ENCODE measurements at regions not wholly inside any gene's neighbourhood (a gene's known extent, or its start where the extent isn't known, plus 50 kb on each side); places are given as distances from the start of the nearest gene placed in this dataset.

GRCh38 chr10:106454233-106454632, 710.3 kb downstream of the SORCS1 start (continued):
- TF ChIP-seq ZNF532 (CRISPR knock-in tag; IDR thresholded peaks at IDR 0.05; ENCODE audit: borderline replicate concordance), result no peak
- TF ChIP-seq GTF2I (CRISPR knock-in tag; conservative IDR thresholded peaks at IDR 0.05), result no peak
- TF ChIP-seq ZNF423 (CRISPR knock-in tag; IDR thresholded peaks at IDR 0.05), result no peak
- no peak for TF ChIP-seq ZNF317 (CRISPR knock-in tag; IDR thresholded peaks at IDR 0.05; ENCODE audit: borderline replicate concordance, low read depth)
- TF ChIP-seq NR3C1 (CRISPR knock-in tag; conservative IDR thresholded peaks at IDR 0.05; ENCODE audit: low read depth), result no peak
- TF ChIP-seq E2F1 (CRISPR knock-in tag; IDR thresholded peaks at IDR 0.05), result no peak
- no peak for TF ChIP-seq PREB (CRISPR knock-in tag; IDR thresholded peaks at IDR 0.05; ENCODE audit: borderline replicate concordance)
- TF ChIP-seq ZNF425 (CRISPR knock-in tag; conservative IDR thresholded peaks at IDR 0.05), result no peak

- ATAC-seq (no peak), DNase-seq (ENCODE audit: low spot score) (no peak)
- ChIA-PET CTCF (no interaction called here), POLR2A (no interaction called here)
- Mint-ChIP-seq H3K36me3 (no peaks in the 10 kb centered on the region), H3K4me3 (no peak overlapping the region), H3K4me1 (no peaks in the 10 kb centered on the region), H3K9me3 (peaks cover 6% of the 10 kb centered on the region; the same call in 1 of the 2 replicates), H3K27me3 (ENCODE audit: low read depth) (no peaks in the 10 kb centered on the region), H3K27ac (no peak overlapping the region)
- TF ChIP-seq TCF7 (CRISPR knock-in tag; IDR thresholded peaks at IDR 0.05; ENCODE audit: low read depth), result no peak
- no peak for TF ChIP-seq ERG (CRISPR knock-in tag; IDR thresholded peaks at IDR 0.05)
- TF ChIP-seq ATF3 (CRISPR knock-in tag; conservative IDR thresholded peaks at IDR 0.05), result no peak
- TF ChIP-seq AFF4 (CRISPR knock-in tag; IDR thresholded peaks at IDR 0.05; ENCODE audit: borderline replicate concordance), result no peak
- no peak for TF ChIP-seq USF2 (CRISPR knock-in tag; IDR thresholded peaks at IDR 0.05)
- no peak for TF ChIP-seq MAX (CRISPR knock-in tag; IDR thresholded peaks at IDR 0.05)
- TF ChIP-seq CDX4 (CRISPR knock-in tag; IDR thresholded peaks at IDR 0.05; ENCODE audit: borderline replicate concordance), result no peak
- TF ChIP-seq JUN (CRISPR knock-in tag; IDR thresholded peaks at IDR 0.05), result no peak
- no peak for TF ChIP-seq PRRX2 (CRISPR knock-in tag; IDR thresholded peaks at IDR 0.05)
Measured at GRCh38 chr10:106450966-106451365, 713.5 kb downstream of the SORCS1 start.
